GM18498 (cell line): ENCODE measurements at regions not wholly inside any gene's neighbourhood (a gene's known extent, or its start where the extent isn't known, plus 50 kb on each side); places are given as distances from the start of the nearest gene placed in this dataset.

ENCODE experiments used
- ATAC-seq: cut with Tn5 transposase; IDR thresholded peaks from one replicate; pipeline ENCODE4 v1.9.1; 2021; ENCODE audit warnings: mild to moderate bottlenecking, moderate library complexity; ENCODE audit not compliant: unreplicated experiment

GRCh38 chr21:38734646-38735365, 70.9 kb upstream of the ETS2 start:
- ATAC-seq: no peak

DNA sequence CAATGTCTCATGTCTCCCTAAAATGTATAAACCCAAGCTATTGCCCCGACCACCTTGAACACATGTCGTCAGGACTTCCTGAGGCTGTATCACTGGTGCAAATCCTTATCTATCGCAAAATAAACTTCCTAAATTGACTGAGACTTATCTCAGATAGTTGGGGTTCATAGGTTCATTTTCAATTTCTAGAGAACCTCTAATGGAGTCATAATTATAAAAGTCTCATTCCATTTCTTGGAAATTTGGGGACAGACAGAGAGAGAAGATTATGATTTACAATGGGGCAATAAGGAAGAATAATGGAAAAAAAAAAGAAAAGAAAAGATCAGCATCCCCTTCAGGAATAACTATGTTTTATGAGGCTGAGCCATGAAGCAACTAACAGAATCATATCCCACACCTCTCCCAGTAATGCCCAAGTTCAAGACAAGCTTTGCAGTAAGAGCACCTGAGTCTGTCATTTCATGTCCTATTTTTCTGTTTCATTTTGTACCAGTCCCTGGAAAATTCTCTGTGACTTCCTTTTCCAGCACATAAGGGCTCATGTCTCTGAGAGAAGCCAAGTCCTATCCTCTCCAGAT, 70.0 kb upstream of the ETS2 start:
- no peak for ATAC-seq

GRCh38 chr21:38740090-38740489, 65.6 kb upstream of the ETS2 start:
- no peak for ATAC-seq

GRCh38 chr21:38741092-38741949, 64.4 kb upstream of the ETS2 start:
- ATAC-seq: no peak

- no peak for ATAC-seq
Measured at GRCh38 chr21:38741950-38742256, 63.8 kb upstream of the ETS2 start.

DNA sequence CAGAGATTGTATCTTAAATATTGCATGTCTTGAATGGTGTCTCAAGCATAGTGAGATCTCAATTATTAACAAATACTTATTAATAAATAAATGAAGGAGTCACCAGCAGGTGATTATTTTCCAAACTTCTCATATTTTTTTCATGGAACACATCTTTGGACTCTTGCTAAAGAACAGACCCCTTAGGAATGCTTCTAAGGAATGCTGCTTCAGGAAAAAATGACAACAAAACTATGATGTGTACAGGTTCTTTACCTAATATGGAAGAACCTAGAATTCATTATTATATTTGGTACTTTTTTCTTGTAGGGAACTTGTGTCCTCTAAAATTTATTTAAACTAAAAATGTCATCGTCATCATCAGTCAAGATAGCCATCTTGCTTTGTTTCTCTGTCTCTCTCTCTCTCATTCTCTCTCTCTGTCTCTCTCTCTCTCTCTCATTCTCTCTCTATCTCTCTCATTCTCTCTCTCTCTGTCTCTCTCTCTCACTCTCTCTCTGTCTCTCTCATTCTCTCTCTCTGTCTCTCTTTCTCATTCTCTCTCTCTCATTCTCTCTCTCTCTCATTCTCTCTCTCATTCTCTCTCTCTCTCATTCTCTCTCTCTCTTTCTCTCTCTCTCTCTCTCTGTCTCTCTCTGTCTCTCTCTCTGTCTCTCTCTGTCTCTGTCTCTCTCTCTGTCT, 63.0 kb upstream of the ETS2 start:
- ATAC-seq: no peak

GRCh38 chr21:38743772-38744529, 61.8 kb upstream of the ETS2 start:
- no peak for ATAC-seq

GRCh38 chr21:38744861-38745260, 60.9 kb upstream of the ETS2 start:
- no peak for ATAC-seq

- ATAC-seq: no peak
Measured at GRCh38 chr21:38747810-38748209, 57.9 kb upstream of the ETS2 start.

- ATAC-seq: no peak
Measured at GRCh38 chr21:38751379-38752050, 54.2 kb upstream of the ETS2 start.

DNA sequence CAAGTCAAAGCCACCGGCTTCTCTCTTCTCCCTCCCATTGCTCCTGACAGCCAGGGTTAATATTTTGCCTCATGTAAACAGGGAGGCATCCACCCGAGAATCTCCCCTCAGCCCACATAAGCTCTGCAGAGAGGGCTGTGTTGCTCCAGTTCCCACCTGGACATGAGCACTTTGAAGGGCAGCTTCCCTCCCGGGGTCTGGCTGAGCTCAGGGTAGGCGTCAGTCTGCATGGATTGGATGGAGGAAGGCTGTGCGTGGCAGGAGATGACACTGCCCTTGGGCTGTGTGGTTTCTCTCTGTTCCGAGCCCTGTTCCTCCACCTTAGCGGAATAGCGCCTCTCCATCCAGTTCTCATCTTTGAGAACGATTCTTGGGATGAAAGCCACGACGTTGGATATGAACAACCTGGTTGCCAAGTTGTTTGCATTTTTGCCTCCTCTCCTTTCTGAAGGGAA, 53.7 kb upstream of the ETS2 start:
- ATAC-seq: no peak

DNA sequence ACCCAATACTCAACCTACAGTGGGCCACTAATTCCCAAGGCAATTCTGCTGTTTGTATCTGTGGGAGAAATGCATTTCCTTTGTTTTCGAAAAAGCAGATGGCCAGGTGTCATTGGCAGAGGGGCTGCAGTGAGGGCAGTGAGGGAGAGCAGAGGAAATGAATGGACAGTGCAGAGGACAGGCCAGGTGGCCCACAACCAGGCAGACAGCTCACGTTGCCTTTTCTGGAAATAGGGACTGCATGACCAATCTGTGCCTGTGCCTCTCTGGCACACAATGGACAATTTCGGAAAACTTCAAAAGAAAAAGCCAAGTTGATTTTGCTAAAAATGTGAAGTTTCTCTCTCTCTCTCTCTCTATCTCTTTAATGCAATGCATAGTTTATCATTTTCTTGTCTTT, 52.6 kb upstream of the ETS2 start:
- ATAC-seq: no peak

- no peak for ATAC-seq
Measured at GRCh38 chr21:38753557-38753971, 52.2 kb upstream of the ETS2 start.
